Lower leg skin (tissue), 3 donors: ENCODE measurements at regions not wholly inside any gene's neighbourhood (a gene's known extent, or its start where the extent isn't known, plus 50 kb on each side); places are given as distances from the start of the nearest gene placed in this dataset.

ENCODE experiments used
- CTCF ChIP-seq, 3 donors: fragments of 450-650 bp; IDR thresholded peaks; one replicate each; pipeline ENCODE4 v1.5.1; 2016; ENCODE audit warnings: antibody characterized with exemption in 3 of 3, mild to moderate bottlenecking in 3 of 3, moderate library complexity in 2 of 3
- POLR2A ChIP-seq, 2 donors: fragments of 450-650 bp; IDR thresholded peaks; one replicate each; pipeline ENCODE4 v1.6.1; 2016 to 2017; ENCODE audit warnings: antibody characterized with exemption in 2 of 2, mild to moderate bottlenecking in 1 of 2, moderate library complexity in 1 of 2

- no peak for TF ChIP-seq CTCF (IDR thresholded peaks at IDR 0.05)
- TF ChIP-seq POLR2A (IDR thresholded peaks at IDR 0.05), result no peak
Observed at GRCh38 chr5:12901696-12902095, 997.5 kb upstream of the CTNND2 start.
